Stimulated activated CD4-positive, alpha-beta T cell treated with anti-CD3 and anti-CD28 coated beads, Interleukin-4, amount 100 ng/mL, for 48 hours (primary cell): ENCODE measurements at regions not wholly inside any gene's neighbourhood (a gene's known extent, or its start where the extent isn't known, plus 50 kb on each side); places are given as distances from the start of the nearest gene placed in this dataset.
"Not testable (repeated sequence)": the region's sequence is repeated elsewhere in the genome, so short reads cannot be mapped to it uniquely, and the experiment has no call there.

Source experiments
- DNase-seq, 2 donors: peaks; one replicate each; pipeline ENCODE4 v3.0.0-alpha.2; 2020; ENCODE audit warnings: low read depth in 2 of 2

DNA sequence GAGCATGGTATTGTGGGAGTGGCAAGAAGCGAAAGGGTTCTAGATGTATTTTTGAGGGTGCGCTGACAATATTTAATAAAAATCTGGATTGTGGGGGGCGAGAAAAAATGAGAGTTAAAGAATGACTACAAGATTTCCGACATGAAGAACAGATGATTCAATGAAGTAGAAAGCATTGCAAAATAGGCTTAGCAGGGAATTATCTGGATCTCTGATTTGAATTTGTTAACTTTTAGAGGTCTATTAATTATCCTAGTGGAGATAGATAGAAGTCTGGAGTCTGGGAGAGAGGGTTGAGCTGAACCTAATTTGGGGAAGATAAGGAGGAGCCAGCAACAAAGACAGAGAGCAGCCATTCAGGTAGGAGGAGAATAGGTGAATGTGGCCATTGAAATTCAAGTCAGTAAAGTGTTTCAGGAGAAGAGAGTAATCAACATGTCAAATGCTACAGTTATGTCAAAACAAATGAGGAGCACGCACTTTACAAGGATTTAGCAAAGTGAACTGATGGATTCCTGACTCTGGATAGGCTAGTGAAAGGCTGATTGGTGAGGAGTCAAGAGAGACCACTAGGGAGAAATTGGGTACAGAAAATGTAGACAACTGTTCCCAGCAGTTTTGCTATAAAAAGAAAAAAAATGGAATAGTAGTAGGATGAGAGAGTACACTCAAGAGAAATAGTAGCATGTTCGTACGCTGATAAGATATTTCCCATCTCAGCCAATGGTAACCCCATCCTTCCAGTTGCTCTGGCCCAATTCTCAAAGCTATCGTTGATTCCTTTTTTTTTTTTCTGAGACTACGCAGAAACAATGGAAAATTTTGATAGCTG is 393.2 kb upstream of the CXADR start:
- DNase-seq: no peak

DNA sequence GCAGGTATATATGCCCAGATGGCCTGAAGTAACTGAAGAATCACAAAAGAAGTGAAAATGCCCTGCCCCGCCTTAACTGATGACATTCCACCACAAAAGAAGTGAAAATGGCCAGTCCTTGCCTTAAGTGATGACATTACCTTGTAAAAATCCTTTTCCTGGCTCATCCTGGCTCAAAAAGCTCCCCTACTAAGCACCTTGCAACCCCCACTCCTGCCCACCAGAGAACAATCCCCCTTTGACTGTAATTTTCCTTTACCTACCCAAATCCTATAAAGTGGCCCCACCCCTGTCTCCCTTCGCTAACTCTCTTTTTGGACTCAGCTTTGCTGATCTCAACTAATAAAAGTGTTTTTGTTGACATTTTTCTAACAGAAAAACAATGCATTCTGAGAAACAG is 385.4 kb upstream of the CXADR start:
- DNase-seq: not testable (repeated sequence)

DNA sequence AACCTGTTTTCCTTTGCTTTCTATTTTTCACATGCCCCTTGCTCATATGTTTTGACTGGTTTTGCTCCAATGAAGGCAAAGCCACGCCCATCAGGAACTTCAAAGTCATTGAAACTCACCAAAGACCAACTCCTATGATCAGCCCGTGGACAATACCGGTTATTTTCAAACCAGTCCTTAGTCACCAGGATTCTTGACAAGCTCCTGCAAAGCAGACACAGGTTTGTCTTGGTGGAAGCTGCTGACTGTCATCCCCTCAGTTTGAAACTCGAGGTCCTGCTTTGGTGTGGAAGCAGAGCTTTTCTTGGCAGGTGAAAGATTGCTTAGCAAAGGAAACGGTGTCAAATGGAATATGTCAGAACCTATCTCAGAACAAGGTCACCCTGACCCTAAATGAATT is 384.7 kb upstream of the CXADR start:
- no peak for DNase-seq

DNA sequence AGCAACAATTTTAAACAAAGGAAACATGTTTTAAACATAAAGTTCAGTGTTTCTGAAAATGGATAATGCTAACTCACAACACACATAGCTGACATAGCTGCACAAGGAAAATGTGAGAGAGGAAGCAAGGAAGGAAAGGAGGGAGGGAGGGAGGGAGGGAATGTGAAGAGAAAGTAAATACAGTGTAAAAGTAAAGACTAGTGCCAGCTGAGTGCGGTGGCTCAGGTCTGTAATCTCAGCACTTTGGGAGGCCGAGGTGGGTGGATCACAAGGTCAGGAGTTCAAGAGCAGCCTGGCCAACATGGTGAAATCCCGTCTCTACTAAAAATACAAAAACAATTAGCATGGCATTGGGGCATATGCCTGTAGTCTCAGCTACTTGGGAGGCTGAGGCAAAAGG is 373.7 kb upstream of the CXADR start:
- DNase-seq: not testable (repeated sequence)

DNA sequence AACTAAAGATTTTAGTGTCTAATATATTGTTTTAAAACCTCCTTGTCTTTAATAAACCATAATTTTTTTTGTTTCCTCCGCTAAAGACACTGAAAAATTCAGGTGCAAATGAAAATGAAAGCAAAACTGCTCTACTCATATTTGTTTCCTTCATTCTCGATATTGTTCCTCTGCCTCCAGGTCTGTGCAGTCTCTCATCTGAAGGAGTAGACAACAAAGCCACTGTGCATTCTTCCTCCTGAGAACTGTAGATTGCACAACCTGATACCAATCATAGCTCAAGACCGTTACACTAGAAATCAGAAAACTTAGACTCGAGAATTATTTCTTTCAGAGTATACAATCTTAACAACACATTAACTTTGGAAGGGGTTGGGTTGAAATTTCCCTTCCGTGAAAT is 373.1 kb upstream of the CXADR start:
- no peak for DNase-seq

DNA sequence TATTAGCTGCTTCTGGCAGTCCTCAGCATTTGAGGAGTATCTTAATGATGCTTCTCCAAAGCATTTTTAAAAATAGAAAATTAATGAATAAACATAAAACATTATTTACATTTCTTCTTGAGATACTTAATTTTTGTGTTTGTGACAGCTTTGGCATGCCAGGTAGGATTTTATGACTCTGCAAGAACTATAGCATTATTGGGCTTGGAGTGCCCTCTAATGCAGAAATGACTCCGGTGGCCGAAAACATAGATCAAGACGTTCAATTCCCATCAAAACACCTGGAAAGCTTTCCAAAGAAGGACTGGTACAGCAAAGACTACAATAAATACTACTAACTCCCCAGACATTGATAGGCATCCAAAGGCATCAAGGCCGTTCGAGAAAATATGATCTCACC is 366.4 kb upstream of the CXADR start:
- no peak for DNase-seq

DNA sequence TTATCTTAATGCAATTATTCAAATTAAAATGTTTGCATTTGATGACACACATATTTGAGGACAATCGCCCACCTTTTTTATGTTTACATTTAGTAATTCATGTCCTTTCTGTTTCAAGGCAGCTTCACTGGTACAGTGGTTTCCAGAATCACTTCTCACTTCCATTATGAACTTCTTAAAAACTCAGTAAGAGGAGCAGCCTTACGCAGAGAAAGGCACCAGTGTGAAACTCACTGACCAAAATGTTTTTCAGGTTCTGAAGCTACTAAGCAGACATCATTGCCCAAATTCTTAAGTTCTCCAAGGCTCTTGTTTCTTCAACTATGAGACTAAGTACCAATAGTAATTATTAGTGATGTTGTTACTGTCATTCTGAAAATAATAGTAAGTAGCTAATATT is 353.1 kb upstream of the CXADR start:
- DNase-seq: no peak

DNA sequence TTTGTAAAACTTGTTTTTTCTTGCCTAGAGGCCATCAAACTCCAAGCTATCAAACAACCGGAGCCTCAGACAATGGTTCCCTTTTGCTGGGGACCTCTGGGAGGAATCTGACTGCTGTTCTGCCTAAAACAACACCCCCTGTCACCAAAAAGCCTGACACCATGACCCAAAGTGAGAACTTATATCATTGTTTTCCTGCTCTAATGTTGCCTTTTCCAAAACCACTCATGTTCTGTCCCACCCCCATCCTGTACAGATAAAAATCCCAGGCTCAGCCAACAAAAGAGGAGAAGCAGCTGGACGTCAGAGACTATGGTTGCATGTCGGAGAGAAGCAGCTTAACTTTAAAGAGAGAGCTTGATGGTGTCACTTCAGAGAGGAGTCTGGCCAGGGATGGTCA is 327.2 kb upstream of the CXADR start:
- no peak for DNase-seq

DNA sequence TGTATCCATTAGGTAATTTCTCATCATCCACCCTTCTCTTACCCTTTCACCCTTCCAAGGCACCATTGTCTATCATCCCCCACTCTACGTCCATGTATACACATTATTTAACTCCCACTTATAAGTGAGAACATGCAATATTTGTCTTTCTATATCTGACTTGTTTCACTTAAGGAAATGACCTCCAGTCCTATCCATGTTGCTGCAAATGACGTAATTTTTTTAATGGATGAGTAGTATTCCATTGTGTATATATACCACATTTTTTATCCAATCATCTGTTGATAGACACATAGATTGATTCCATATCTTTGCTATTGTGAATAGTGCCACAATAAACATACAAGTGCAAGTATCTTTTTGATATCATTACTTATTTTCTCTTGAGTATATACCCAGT is 322.9 kb upstream of the CXADR start:
- DNase-seq: no peak

DNA sequence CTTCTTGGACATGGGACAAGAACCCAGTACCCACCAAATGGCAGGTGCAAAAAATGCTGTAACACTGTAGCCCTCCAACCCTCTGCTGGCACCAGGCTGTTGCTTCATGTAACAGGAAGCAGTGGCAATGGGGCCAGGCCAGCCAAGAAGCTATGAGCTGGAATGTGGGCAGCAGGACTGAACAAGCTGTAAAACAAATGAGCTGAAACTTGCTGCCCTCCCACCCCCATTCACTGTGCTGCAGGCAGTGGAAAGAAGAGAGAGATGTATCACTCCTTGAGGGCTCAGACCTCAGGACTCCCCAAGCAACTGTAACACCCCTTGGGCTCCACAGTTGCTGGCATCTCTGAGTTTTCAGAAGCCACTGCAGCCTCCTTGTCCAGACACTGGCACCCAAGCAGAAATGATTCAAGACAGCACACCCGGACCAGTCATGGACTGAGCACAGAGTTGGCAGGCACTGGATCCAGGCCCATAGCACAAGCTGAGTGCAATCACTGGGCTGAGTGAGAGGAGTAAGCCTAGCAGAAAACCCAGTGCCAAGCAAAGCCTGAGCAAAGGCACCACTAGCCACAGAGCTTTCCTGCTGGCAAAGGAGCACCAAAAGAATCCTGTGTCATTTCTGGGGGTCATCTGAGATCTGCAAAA is 321.4 kb upstream of the CXADR start:
- no peak for DNase-seq

DNA sequence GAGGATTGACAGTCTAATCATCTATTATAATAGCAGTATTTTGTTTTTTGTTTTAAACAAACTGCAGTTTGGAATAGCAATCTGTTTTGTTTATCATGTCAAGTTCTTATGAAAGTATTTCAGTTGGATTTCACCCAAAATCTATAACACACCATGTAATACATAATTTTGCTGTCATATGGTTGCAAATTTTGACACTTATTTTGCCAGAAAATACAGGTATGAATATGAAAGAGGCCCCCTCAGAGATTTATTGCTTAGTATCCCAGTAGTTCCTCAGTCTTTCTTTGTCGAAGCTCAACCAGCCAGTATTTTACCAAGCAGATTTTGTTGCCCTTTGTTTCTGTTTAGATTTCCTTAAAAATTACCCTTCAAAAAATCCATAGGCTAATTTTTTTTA is 317.5 kb upstream of the CXADR start:
- DNase-seq: no peak

DNA sequence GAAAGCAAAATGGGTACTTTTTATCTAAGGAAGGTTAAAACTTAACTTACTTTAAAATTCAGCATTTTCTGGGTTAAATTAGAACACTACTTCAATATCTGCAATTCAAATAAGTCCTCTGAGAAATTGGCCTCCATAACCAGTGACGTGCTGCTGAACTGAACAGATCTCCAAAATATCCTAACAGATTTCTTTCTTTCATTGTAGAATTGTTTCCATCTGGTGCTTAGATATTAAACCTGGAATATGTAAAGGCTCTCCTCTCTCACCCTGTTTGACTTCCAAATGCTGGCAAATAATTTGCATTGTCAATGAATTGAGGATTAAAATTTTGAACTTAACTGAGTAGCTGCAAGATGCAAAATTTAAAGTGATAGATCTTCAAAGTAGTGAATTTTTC is 316.9 kb upstream of the CXADR start:
- DNase-seq: no peak

DNA sequence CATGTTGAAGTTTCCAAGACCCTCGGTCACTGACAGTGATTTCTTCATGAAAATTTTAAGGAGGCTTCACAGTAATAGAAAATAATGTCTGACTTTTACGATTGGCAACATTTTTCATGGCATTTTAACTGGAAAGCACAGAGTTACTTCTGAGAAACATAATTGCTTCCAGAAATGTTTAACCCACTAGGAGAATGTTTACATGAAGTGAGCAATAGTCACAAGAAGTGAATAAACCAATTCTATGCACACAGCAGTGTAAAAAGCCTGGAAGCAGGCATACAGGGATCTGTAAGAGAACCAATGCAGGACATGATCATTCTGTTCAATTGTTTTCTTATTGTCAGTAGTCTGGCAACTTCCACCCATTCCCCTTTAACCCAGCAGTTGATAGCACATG is 316.2 kb upstream of the CXADR start:
- no peak for DNase-seq

DNA sequence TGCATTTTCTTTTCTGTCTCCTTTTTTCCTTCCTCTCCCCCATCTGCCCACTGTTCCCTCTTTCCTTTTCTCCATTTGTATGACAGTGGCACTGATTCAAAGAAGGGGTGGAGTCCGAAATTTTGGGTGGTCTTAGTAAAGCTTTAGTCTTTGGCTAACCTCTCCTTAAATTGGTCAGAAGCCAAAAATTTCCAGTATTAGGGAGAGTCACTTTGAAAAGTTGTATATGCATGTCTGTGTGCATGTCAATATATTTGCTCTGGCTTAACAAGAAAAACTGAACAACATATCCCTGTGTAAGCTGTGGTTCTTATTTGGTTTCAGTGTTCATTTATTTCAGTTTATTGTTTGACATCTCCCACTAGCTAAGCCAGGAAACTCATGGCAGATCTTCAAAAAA is 314.8 kb upstream of the CXADR start:
- no peak for DNase-seq

DNA sequence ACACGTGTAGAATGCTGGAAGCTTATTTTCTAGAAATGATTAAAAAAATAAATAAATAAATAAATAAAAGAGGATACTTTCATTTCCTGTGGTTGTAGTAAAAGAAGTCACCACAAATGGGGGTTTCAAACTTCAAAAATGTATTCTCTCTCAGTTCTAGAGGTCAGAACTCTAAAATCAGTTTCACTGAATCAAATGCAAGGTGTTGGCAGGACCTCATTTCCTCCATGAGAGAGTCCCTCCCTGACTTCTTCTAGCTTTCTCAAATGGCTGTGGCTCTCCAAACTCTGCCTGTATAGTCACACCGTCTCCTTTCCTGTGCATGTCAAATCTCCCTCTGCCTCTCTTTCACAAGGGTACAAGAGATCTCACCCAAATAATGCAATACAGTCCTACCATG is 312.6 kb upstream of the CXADR start:
- no peak for DNase-seq

DNA sequence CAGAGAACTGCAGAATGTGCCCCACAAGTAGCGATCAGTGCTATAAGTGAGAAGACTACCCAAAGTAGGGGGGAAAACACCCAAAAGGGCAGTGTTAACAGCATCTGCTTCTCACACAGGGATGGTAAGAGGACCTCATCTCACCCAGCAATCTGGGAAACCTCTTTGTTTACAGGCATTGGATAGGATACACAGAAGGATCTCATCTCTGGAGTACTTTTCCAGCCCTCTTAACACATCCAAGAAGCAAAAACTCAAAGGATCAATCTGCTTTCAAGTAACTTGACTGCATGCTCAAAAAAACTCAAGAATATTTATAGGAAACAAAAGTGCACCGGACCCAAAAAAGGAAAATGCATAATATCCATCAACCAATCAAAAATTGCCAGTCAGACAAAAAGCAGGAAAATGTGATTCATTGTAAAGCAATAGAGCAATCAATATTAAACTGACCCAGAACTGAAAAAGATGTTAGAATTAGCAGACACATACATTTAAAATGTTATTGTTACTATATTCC is 311.0 kb upstream of the CXADR start:
- no peak for DNase-seq

DNA sequence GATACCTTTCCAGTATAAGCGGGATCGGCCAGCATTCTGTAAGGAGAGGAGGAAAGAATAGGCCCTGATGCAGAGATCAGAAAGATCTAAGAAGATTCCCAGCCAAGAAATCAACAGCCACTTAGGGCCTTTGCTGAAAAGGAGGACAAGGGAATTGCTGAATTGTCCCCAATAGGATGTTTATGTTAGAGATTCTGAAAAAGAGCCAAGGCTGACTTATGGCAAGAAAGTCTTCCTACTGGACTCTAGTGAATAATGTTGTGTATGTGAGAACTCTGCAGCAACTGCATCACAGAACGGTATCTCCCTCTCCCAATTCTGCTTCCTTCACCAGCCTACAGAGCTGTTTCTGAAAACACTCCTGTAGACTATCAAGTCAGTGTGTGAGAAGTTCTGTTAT is 298.0 kb upstream of the CXADR start:
- DNase-seq: no peak

DNA sequence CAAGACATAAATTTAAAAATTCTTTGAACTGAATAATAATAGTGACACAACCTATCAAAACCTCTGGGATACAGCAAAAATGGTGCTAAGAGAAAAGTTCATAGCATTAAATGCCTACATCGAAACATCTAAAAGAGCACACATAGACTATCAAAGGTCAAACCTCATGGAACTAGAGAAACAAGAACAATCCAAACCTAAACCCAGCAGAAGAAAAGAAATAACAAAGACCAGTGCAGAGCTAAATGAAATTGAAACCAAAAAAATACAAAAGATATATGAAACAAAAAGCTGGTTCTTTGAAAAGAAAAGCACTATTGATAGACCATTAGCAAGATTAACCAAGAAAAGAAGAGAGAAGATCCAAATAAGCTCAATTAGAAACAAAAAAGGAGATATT is 293.8 kb upstream of the CXADR start:
- DNase-seq: not testable (repeated sequence)

DNA sequence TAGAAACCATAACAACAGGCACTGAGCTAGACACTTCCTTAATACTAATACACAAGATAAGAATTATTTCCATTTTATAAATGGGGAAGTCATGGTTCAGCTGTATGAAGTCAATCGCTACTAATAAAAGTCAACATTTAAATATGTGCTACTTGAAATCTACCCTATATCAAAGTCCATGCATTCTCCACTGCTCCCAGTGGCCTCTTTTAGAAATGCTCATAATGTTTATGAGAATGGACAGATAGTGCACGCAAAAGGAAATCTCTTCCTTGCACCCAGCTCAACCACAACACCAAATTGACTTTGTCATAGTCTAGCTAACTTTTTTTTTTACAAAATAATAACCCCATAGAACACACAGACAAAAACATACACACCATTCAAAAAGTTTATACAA is 281.7 kb upstream of the CXADR start:
- no peak for DNase-seq

DNA sequence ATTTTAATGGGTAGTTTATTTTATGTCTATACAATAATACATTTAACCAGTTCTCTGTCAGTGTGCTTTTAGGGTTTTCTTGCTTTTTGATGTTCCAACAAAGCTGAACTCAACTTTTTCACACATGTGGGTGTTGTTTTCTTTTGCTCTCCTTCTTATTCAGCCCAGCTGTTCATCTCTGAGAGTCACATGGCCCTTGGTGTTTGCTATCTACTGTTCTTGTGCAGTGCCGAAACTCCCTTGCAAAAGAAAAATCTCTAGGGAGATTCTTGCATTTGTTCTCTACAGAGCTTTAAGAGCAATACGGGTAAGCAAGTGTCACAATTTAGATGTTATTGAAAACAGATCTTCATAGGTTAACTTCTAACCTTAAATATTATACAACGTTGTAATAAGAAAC is 281.1 kb upstream of the CXADR start:
- DNase-seq: no peak

DNA sequence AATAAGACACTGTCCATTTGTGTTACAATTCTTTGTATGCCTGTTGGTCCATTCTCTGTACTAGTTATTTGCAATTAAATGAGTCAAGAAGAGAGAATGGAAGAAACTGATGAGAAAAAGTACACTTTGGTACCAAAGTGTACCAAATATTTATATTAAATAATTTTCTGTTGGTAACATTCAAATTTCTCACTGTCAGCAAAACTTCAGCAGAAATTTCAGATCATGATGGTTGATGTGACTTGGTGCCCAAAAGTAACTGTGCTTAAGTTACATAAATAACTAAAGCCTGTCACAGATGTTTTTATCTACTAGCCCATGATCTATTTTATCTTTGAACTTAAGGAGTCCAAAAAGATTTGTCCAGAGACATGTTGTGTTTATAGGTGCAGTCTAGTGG is 274.4 kb upstream of the CXADR start:
- no peak for DNase-seq

DNA sequence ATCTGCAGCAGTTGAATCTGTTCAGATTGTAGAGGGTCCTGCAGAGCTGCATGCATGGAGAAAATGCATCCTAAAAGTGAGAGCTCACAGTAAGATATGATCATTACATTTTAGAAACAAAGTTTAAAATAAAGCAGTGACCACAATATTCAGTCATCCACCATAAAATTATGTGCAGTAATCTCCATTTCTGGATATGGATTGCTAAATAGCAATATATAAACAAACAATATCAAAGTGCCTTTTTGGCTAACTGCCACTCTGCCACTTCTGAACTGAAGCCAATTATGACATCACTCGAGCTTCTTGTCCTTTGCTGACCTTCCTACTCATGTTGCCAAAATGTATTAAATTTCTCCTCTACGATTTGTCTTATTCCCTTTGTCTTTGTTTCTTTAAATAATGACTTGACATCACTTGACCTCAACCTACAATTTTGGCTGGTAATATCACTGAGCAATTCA is 262.0 kb upstream of the CXADR start:
- DNase-seq: no peak

DNA sequence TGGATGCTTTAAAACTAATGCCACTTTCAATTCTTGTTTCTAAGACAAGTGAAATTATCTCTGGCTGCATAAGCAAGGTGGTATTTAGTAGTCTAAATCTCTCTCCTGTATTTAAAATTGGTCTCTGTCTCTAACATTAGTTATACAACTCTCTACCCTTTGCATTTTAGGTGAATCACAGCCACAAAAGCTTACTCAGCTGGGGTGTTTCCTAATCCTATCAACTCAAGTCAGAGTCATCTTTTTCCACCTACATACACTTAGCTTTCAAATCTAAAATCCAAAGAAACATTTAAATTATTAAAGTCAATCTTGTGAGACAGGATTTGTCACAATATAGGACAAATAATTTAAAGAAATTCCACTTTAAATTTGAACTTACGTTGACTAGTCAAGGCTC is 255.1 kb upstream of the CXADR start:
- no peak for DNase-seq
